ENCODE measurements at regions not wholly inside any gene's neighbourhood (a gene's known extent, or its start where the extent isn't known, plus 50 kb on each side); places are given as distances from the start of the nearest gene placed in this dataset.

GRCh38 chr7:21030237-21030871, 243.7 kb upstream of the SP8 start:
- intact Hi-C loops (cut with micrococcal nuclease; ENCODE audit: unreplicated experiment): no loop called here
- ATAC-seq (no peak), DNase-seq (ENCODE audit: low read depth, low spot score) (no peak), FAIRE-seq (no peak)
- Histone ChIP-seq H3K36me3 (ENCODE audit: control insufficient read depth in 2 of 2, insufficient read depth in 2 of 2, low read length in 1 of 2) (no peaks in the 10 kb centered on the region), H3K4me2 (ENCODE audit: control insufficient read depth, insufficient read depth) (no peak overlapping the region), H3K4me3 (no peak overlapping the region), H3K9me3 (replicated peaks; ENCODE audit: control insufficient read depth, insufficient read depth, low read length) (no peaks in the 10 kb centered on the region), H3K9ac (ENCODE audit: control insufficient read depth, insufficient read depth, low read length) (no peak overlapping the region), H3K27ac (ENCODE audit: control insufficient read depth, insufficient read depth) (no peak overlapping the region), H2AFZ (ENCODE audit: control insufficient read depth, low read depth, low read length) (no peak overlapping the region), H4K20me1 (ENCODE audit: control insufficient read depth, insufficient read depth) (no peaks in the 10 kb centered on the region), H3K4me1 (ENCODE audit: control insufficient read depth, insufficient read depth, low read length) (no peaks in the 10 kb centered on the region), H3K27me3 (replicated peaks in 1 of 2; ENCODE audit: control insufficient read depth in 2 of 2, insufficient read depth in 2 of 2, low read length in 1 of 2) (no peaks in the 10 kb centered on the region), H3K79me2 (ENCODE audit: control insufficient read depth, insufficient read depth, low read length) (no peaks in the 10 kb centered on the region)
- 37% methylated on average over 7 of the region's 7 CpGs for WGBS (ENCODE audit: insufficient coverage, insufficient replicate concordance, low lambda C conversion rate, missing lambda C conversion rate)
- CTCF ChIA-PET: no interaction called here
- POLR2A ChIA-PET: no interaction called here
- BruUV-seq (replicated peaks): no TSS peak
- SMC1A ChIA-PET (ENCODE audit: uncharacterized antibody, unreplicated experiment): interaction anchor here (0.7 kb wide), 1 partner anchor 328 kb away, joined by 3 read pairs; no protein-coding TSS in a partner anchor
- in situ Hi-C loops (cut with MboI): no loop called here
- RAD21 ChIA-PET (ENCODE audit: unreplicated experiment): no interaction called here
- TF ChIP-seq SRF (IDR thresholded peaks at IDR 0.05; ENCODE audit: low read depth in 2 of 2, low read length in 2 of 2) (no peak), HDAC6 (IDR thresholded peaks at IDR 0.05; ENCODE audit: unreplicated experiment) (no peak), MAX (IDR thresholded peaks at IDR 0.05; ENCODE audit: low read depth, low read length) (no peak), E4F1 (IDR thresholded peaks at IDR 0.05; ENCODE audit: borderline replicate concordance, partially characterized antibody) (no peak), CREB1 (IDR thresholded peaks at IDR 0.05; ENCODE audit: low read depth) (no peak), CHD4 (IDR thresholded peaks at IDR 0.05) (no peak), SPI1 (IDR thresholded peaks at IDR 0.05; ENCODE audit: borderline replicate concordance, insufficient read depth, low read depth, low read length) (no peak), PAX8 (IDR thresholded peaks at IDR 0.05) (no peak), MYB (IDR thresholded peaks at IDR 0.05; ENCODE audit: borderline replicate concordance, low read depth, low read length) (no peak), EED (IDR thresholded peaks at IDR 0.05; ENCODE audit: low read depth) (no peak), SUZ12 (IDR thresholded peaks at IDR 0.05; ENCODE audit: unreplicated experiment) (no peak), TARDBP (IDR thresholded peaks at IDR 0.05; ENCODE audit: borderline replicate concordance) (no peak), NR2F1 (conservative IDR thresholded peaks at IDR 0.05) (no peak), PBX3 (IDR thresholded peaks at IDR 0.05; ENCODE audit: insufficient replicate concordance, low read depth, low read length) (no peak), BCLAF1 (IDR thresholded peaks at IDR 0.05) (no peak), RCOR1 (conservative IDR thresholded peaks at IDR 0.05; ENCODE audit: low read depth, low read length) (no peak), FOXK2 (IDR thresholded peaks at IDR 0.05) (no peak)
